HCT116 (cell line): ENCODE measurements at regions not wholly inside any gene's neighbourhood (a gene's known extent, or its start where the extent isn't known, plus 50 kb on each side); places are given as distances from the start of the nearest gene placed in this dataset.
"Not testable (repeated sequence)": the region's sequence is repeated elsewhere in the genome, so short reads cannot be mapped to it uniquely, and the experiment has no call there.

Experiments used
- POLR2A ChIP-seq: IDR thresholded peaks from 2 replicates; pipeline ENCODE4 v1.7.0; 2011; ENCODE audit warnings: borderline replicate concordance; ENCODE audit not compliant: insufficient read depth, insufficient read length; ENCODE audit errors: extremely low read depth
- TF ChIP-seq, protein P1 (sequence below), 3 experiments: fragments of 200-600 bp in 1 of 3; sonication (generic) in 1 of 3; IDR thresholded peaks in 2 of 3; conservative IDR thresholded peaks in 1 of 3; 2 replicates each; pipeline ENCODE4 v1.5.1; 2012 to 2017; ENCODE audit warnings: low read depth in 2 of 3, low read length in 2 of 3, antibody characterized with exemption in 1 of 3, borderline replicate concordance in 1 of 3, control low read depth in 1 of 3, mild to moderate bottlenecking in 1 of 3, mixed read lengths in 1 of 3, mixed run types in 1 of 3, moderate library complexity in 1 of 3; ENCODE audit not compliant: insufficient read depth in 1 of 3

DNA sequence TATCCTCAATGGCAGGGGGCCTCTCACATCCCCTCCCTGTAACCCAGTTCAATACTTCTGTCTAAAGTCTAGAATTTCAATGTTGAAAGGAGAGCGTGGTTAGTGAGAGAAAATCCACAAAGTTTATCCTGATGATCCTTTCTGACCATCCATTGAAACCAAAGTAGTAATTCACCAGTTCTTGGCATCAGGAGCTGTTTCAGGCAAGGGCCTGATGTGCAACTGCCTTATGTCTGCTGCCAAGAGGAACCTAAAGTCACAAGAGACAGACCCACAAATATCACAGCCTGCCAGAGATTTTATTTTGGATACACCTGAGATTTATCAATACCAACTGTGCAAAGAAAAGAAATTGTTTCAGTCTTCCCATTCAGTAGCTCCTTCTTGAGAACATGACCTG lies 68.3 kb upstream of the PLEKHM1 start:
- TF ChIP-seq POLR2A, result not testable (repeated sequence)
- TF ChIP-seq, protein P1, sequence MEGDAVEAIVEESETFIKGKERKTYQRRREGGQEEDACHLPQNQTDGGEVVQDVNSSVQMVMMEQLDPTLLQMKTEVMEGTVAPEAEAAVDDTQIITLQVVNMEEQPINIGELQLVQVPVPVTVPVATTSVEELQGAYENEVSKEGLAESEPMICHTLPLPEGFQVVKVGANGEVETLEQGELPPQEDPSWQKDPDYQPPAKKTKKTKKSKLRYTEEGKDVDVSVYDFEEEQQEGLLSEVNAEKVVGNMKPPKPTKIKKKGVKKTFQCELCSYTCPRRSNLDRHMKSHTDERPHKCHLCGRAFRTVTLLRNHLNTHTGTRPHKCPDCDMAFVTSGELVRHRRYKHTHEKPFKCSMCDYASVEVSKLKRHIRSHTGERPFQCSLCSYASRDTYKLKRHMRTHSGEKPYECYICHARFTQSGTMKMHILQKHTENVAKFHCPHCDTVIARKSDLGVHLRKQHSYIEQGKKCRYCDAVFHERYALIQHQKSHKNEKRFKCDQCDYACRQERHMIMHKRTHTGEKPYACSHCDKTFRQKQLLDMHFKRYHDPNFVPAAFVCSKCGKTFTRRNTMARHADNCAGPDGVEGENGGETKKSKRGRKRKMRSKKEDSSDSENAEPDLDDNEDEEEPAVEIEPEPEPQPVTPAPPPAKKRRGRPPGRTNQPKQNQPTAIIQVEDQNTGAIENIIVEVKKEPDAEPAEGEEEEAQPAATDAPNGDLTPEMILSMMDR (IDR thresholded peaks at IDR 0.05 in 2 of 3, conservative IDR thresholded peaks at IDR 0.05 in 1 of 3; ENCODE audit: borderline replicate concordance in 1 of 3, insufficient read depth in 1 of 3, low read depth in 2 of 3, low read length in 2 of 3), result not testable (repeated sequence)
